H1 (cell line): ENCODE measurements at regions not wholly inside any gene's neighbourhood (a gene's known extent, or its start where the extent isn't known, plus 50 kb on each side); places are given as distances from the start of the nearest gene placed in this dataset.

Experiments
- CHD7 ChIP-seq: fragments of 300-600 bp; sonication (generic); IDR thresholded peaks from 2 replicates; pipeline ENCODE4 v1.7.1; 2012; ENCODE audit warnings: low read length, moderate library complexity, mild to moderate bottlenecking, inconsistent platforms; ENCODE audit not compliant: insufficient replicate concordance
- JUND ChIP-seq: IDR thresholded peaks from 2 replicates; pipeline ENCODE4 v1.6.1; 2011; ENCODE audit warnings: mild to moderate bottlenecking, improper control_type of control experiment, low read length

GRCh38 chr5:106766916-106767315, 903.8 kb downstream of the EFNA5 start (continued):
- TF ChIP-seq CHD7 (no peak), JUND (no peak)
